ENCODE measurements at regions not wholly inside any gene's neighbourhood (a gene's known extent, or its start where the extent isn't known, plus 50 kb on each side); places are given as distances from the start of the nearest gene placed in this dataset.
"Not testable (repeated sequence)": the region's sequence is repeated elsewhere in the genome, so short reads cannot be mapped to it uniquely, and the experiment has no call there.

DNA sequence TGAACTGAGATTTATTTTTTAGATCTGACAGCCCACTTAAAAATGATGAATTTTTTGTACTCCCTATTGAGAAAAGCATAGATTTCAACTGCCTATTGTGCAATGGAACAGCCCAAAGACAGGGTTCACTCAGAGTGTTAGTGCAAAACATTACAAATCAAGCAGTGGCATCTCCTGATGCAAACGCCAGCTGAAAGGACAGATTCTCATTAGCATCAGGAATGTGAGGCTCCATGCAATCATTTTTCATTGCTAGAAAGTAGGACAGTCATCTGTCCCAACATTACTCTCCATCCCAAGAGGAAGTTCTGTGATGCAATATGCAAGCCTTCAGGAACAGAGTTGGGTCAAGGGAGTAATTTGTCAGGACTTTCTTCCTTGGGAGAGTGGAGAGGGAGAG is 215.4 kb downstream of the ATP6V0E2 start:
- DNase-seq (ENCODE audit: low read depth in 1 of 2, low spot score in 2 of 2); H3K9ac ChIP-seq (replicated peaks in 1 of 4; ENCODE audit: extremely low read depth in 1 of 4, low read depth in 3 of 4, low read length in 3 of 4); H3K18ac ChIP-seq (ENCODE audit: extremely low read depth, low read length); H2AK5ac ChIP-seq (ENCODE audit: low read depth, low read length); H3K79me2 ChIP-seq (ENCODE audit: control insufficient read depth in 1 of 2, insufficient read depth in 2 of 2, low read length in 2 of 2); H3K36me3 ChIP-seq (ENCODE audit: control insufficient read depth in 2 of 4, insufficient read depth in 4 of 4, low read length in 3 of 4); H3K79me1 ChIP-seq (ENCODE audit: low read depth, low read length); H4K5ac ChIP-seq (ENCODE audit: insufficient read length, low read depth, low read length); H2BK12ac ChIP-seq (ENCODE audit: low read depth, low read length); H3K4me3 ChIP-seq (ENCODE audit: extremely low read depth in 1 of 4, insufficient read depth in 2 of 4, low read depth in 3 of 4, low read length in 4 of 4); CTCF ChIA-PET (ENCODE audit: partially characterized antibody); H2AFZ ChIP-seq (ENCODE audit: low read length); H2BK15ac ChIP-seq (ENCODE audit: low read length); H3K4ac ChIP-seq (replicated peaks; ENCODE audit: insufficient read length, low read depth, low read length); H3K4me1 ChIP-seq (replicated peaks in 1 of 4; ENCODE audit: control insufficient read depth in 3 of 4, insufficient read depth in 4 of 4, low read length in 3 of 4); H3K23ac ChIP-seq (ENCODE audit: insufficient read length); H3K23me2 ChIP-seq (ENCODE audit: low read depth, low read length); H4K8ac ChIP-seq (ENCODE audit: extremely low read depth, insufficient read depth, low read length); H4K20me1 ChIP-seq (replicated peaks in 1 of 2; ENCODE audit: control insufficient read depth in 1 of 2, insufficient read depth in 2 of 2, low read length in 2 of 2); H3K9me3 ChIP-seq (ENCODE audit: insufficient read depth in 2 of 2, low read depth in 1 of 2, low read length in 1 of 2); H3K27me3 ChIP-seq (replicated peaks in 1 of 4; ENCODE audit: control insufficient read depth in 3 of 4, extremely low read depth in 1 of 4, insufficient read depth in 3 of 4, low read length in 3 of 4); H3K56ac ChIP-seq (replicated peaks; ENCODE audit: insufficient read length, low read depth, low read length); H3K27ac ChIP-seq (ENCODE audit: low read depth, low read length); H3K4me2 ChIP-seq (ENCODE audit: insufficient read depth in 1 of 2, low read depth in 2 of 2, low read length in 2 of 2); H3K14ac ChIP-seq (ENCODE audit: insufficient read length); H2BK120ac ChIP-seq (replicated peaks; ENCODE audit: low read depth, low read length); H4K91ac ChIP-seq (replicated peaks; ENCODE audit: insufficient read length, low read length); H2BK20ac ChIP-seq (ENCODE audit: low read length); H2BK5ac ChIP-seq (ENCODE audit: low read depth, low read length); POLR2A ChIA-PET (ENCODE audit: partially characterized antibody): not testable (repeated sequence)
- 0 out of 2 replicates have a peak, but pooled peaks have one; percentile 6 for TF ChIP-seq CEBPB (IDR thresholded peaks at IDR 0.05; ENCODE audit: low read depth, low read length)
- 75% methylated on average over 1 of the region's 1 CpG; no CpG with 5 or more reads in 1 of the 2 experiments for WGBS, 2 experiments (ENCODE audit: extremely low coverage in 1 of 2, insufficient coverage in 1 of 2, insufficient read length in 1 of 2, insufficient replicate concordance in 2 of 2, low coverage in 1 of 2, low lambda C conversion rate in 2 of 2, missing lambda C conversion rate in 1 of 2)
- peak; percentile 55 for FAIRE-seq

GRCh38 chr7:150090776-150091175 is 217.0 kb downstream of the ATP6V0E2 start:
- H3K18ac ChIP-seq (ENCODE audit: extremely low read depth, low read length); H4K5ac ChIP-seq (ENCODE audit: insufficient read length, low read depth, low read length); H2BK12ac ChIP-seq (ENCODE audit: low read depth, low read length); H3K9ac ChIP-seq (replicated peaks in 1 of 4; ENCODE audit: extremely low read depth in 1 of 4, low read depth in 3 of 4, low read length in 3 of 4); H2BK20ac ChIP-seq (ENCODE audit: low read length); H3K4ac ChIP-seq (replicated peaks; ENCODE audit: insufficient read length, low read depth, low read length); H3K79me2 ChIP-seq (ENCODE audit: control insufficient read depth in 1 of 2, insufficient read depth in 2 of 2, low read length in 2 of 2); H4K8ac ChIP-seq (ENCODE audit: extremely low read depth, insufficient read depth, low read length); POLR2A ChIA-PET (ENCODE audit: partially characterized antibody); CTCF ChIA-PET (ENCODE audit: partially characterized antibody); H3K36me3 ChIP-seq (ENCODE audit: control insufficient read depth in 2 of 4, insufficient read depth in 4 of 4, low read length in 3 of 4); H2AFZ ChIP-seq (ENCODE audit: low read length); H4K91ac ChIP-seq (replicated peaks; ENCODE audit: insufficient read length, low read length); H3K4me1 ChIP-seq (replicated peaks in 1 of 4; ENCODE audit: control insufficient read depth in 3 of 4, insufficient read depth in 4 of 4, low read length in 3 of 4); H3K23me2 ChIP-seq (ENCODE audit: low read depth, low read length); H3K14ac ChIP-seq (ENCODE audit: insufficient read length); H3K4me3 ChIP-seq (ENCODE audit: extremely low read depth in 1 of 4, insufficient read depth in 2 of 4, low read depth in 3 of 4, low read length in 4 of 4); H4K20me1 ChIP-seq (replicated peaks in 1 of 2; ENCODE audit: control insufficient read depth in 1 of 2, insufficient read depth in 2 of 2, low read length in 2 of 2); H3K4me2 ChIP-seq (ENCODE audit: insufficient read depth in 1 of 2, low read depth in 2 of 2, low read length in 2 of 2); H3K27ac ChIP-seq (ENCODE audit: low read depth, low read length); DNase-seq (ENCODE audit: low read depth in 1 of 2, low spot score in 2 of 2); H3K23ac ChIP-seq (ENCODE audit: insufficient read length); H2AK5ac ChIP-seq (ENCODE audit: low read depth, low read length); H2BK5ac ChIP-seq (ENCODE audit: low read depth, low read length); H3K56ac ChIP-seq (replicated peaks; ENCODE audit: insufficient read length, low read depth, low read length); H2BK15ac ChIP-seq (ENCODE audit: low read length); H3K27me3 ChIP-seq (replicated peaks in 1 of 4; ENCODE audit: control insufficient read depth in 3 of 4, extremely low read depth in 1 of 4, insufficient read depth in 3 of 4, low read length in 3 of 4); H3K9me3 ChIP-seq (ENCODE audit: insufficient read depth in 2 of 2, low read depth in 1 of 2, low read length in 1 of 2); H2BK120ac ChIP-seq (replicated peaks; ENCODE audit: low read depth, low read length); H3K79me1 ChIP-seq (ENCODE audit: low read depth, low read length): not testable (repeated sequence)
- peak; percentile 62 for FAIRE-seq
- 64% methylated on average over 3 of the region's 3 CpGs; no CpG with 5 or more reads in 1 of the 2 experiments for WGBS, 2 experiments (ENCODE audit: extremely low coverage in 1 of 2, insufficient coverage in 1 of 2, insufficient read length in 1 of 2, insufficient replicate concordance in 2 of 2, low coverage in 1 of 2, low lambda C conversion rate in 2 of 2, missing lambda C conversion rate in 1 of 2)
